RPMI8226 (cell line): ENCODE measurements at regions not wholly inside any gene's neighbourhood (a gene's known extent, or its start where the extent isn't known, plus 50 kb on each side); places are given as distances from the start of the nearest gene placed in this dataset.

Source experiments
- DNase-seq: peaks from one replicate; pipeline ENCODE4 v3.0.0-alpha.2; 2015

DNA sequence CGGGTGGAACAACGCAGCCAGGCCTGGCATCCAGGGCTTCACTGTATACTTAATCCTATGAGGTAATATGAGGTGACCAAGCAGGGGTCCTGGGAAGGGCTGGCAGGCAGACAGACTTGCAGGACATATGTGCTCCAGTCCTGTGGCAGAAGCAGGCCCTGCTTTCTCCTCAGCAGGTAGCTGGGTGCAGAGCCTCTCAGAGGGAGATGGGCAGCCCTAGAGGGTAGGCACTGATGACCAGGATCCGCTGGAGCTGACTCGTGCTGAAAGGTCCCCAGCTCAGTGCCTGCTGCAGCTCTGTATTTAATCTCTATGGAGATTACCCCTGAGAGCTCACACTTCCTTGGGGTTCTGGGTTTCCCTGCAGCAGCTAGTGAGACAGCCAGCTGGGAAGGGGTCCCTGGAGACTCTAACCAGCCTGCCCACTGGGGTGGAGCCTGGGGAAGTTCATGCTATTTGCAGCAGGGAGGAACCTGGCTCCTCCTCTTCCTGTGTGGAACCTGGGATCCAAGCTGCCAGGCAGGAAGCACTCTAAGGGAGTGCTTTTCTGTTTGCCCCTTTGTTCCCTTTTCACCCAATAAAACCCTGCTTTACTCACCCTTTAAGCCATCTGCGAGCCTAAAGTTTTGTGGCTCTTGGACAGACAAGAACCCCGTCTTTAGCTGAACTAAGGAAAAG is 339.2 kb downstream of the DCAF12L2 start:
- DNase-seq = no peak

DNA sequence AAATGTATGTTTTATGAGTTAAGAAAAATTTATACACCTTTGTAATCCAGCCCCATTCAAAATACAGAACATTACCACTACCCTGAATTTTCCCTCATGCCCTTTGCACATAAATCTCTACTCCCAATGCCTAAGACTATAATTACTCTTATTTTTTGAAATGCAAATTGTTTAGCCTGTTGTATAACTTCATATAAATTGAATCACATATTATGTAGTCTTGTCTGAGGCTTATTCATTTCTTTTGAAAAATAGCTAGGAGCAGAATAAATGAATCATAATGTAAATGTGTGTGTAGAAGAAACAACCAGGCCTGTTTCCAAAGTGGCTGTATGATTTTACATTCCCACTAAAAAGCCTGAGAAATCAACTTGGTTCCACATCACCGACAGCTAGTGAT is 319.8 kb downstream of the DCAF12L2 start:
- no peak for DNase-seq

DNA sequence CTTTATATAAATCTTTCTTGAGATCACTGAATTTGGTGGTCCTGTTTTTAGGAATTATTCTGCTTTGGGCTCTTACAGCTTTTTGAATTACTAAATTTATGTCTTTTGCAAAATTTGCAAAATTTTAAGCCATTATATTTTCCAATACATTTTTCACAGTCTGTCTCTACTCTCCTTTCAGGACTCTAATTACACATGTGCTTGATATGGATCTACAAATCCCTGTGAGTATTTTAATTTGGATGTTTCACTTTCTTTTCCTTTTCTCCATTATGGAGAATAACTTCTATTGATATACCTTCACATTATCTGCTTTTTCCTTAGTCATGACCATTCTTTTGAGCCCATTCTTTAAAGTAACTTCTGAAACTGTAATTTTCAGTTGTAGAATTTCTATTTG is 315.4 kb downstream of the DCAF12L2 start:
- DNase-seq = no peak

DNA sequence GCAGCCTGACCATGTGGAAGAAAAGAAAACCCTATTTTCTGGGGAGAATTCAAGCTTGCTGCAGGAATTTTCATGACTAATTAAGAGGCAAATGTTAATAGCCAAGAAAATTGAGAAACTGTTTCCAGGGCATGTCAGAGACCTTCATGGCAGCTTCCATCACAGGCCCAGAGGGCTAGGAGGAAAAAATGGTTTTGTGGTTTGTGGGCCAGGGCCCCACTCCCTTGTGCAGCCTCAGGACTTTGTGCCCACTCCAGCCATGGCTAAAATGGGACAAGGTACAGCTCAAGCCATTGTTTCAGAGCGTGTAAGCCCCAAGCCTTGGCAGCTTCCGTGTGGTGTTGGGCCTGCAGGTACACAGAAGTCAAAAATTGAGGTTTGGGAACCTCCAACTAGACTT is 282.9 kb downstream of the DCAF12L2 start:
- no peak for DNase-seq

DNA sequence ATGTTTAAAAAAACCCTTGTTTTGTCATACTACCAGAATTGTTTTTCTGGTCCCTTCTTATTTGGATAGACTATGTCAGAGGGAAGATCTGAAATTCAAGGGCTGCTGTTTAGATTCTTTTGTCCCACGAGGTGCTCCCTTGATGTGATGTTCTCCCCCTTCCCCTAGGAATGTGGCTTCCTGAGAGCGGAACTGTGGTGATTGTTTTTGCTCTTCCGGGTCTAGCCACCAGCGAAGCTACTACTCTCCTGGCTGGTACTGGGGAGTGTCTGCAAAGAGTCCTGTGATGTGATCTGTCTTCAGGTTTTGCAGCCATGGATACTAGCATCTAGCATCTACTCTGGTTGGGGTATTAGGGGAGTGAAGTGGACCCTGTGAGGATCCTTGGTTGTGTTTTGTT is 271.1 kb downstream of the DCAF12L2 start:
- DNase-seq = no peak

DNA sequence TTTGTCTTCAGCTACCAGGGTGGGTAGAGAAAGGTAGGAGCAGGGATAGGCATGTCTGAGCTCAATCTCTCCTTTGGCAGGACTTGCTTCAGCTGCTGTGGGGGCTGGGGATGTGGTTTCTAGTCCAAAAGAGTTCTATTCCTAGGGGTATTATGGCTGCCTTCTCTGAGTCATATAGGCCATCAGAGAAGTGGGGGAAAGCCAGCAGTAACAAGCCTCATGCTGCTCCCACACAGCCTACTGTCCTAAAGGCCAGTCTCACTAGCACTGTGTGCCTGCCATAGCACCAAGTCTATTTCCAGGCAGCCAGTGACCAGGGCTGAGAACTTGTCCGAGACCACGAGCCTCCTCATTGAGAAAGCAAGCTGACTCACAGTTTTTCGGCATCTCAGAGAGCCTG is 270.6 kb downstream of the DCAF12L2 start:
- no peak for DNase-seq

DNA sequence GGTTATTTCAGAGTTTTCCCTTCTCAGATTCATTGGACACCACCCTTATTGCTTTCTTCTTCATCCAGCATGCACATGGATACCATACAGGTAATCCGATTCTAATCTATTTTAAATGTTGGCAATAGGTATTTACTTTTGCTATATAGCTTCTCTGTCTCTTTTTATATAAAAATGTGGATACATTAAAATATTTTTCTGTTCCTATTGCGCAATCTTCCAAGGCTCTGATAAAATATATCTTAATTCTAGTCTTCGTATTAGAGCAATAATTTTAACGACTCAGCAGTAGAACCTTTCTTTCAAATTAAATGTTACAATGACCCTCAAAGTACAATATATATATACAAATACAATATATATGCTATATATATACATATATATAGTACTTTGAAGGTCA is 239.8 kb downstream of the DCAF12L2 start:
- DNase-seq = no peak

DNA sequence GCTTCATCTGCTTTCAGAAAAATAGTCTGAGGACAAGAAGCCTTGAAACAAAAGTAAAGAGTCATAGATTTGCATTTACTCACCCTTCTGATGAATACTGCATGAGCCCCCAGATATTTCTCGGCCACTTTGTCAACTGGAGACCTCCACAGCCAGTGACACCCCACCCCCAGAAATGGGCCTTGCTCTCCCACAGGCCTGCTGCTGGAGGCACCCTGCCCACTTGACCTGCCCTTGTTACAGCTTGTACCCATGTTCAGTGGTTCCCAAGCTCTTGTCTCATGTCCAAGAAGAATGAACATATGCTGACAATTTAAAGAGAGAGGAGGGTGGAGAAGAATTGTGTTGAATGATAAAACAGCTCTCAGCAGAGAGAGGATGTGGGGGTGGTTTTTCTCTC is 225.1 kb downstream of the DCAF12L2 start:
- no peak for DNase-seq

DNA sequence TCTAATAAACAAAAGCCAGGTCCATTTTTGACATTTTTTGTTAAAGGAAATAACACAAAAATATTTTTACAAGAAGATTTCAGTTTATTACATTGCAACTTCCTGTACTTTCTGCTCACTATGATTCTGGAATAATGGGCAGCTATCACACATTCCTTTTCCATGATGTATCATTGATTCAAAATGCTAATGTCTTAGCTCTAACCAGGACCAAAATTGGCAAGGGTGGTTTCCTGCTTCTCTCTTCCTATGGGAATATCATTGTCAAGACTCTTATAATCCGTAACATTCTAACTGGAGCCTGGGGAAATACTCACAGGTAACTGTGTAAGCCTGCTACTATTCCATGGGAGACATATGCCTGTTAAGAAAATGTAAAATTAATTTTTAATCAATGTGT is 218.6 kb downstream of the DCAF12L2 start:
- DNase-seq = no peak

DNA sequence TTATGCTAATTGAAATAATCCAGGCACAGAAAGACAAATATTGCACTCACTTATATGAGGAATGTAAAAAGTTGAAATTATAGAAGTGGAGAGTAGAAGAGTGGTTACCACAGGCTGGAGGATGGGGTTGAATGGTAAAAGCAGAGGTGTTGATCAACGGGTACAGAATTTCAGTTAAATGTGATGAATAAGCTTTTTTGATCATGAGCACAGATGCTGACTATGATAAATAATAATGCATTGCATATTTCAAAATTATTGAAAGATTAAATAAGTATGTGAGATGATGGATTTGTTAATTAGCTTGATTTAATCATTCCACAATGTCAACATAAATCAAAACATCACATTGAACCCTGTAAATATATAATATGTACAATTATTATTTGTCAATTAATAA is 213.1 kb downstream of the DCAF12L2 start:
- DNase-seq = no peak

DNA sequence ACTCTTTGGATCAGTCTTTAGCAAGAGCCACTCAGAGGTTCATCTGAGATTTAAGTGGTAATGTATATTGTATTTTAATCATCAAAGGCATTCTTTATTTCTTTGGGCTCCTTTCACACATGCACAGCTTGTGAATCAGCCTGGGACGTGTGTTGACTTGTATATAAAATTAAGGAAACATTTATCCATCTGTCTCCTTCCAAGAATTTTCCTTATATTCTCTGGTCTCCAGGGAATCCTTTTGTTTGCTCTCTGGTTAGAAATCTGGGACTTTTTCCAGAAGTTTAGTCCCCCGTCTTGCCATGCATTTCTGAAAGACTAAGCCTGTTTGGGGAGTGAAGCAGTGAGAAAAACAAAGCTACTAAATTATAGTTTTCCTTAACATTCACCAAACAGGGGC is 212.3 kb downstream of the DCAF12L2 start:
- DNase-seq = no peak

DNA sequence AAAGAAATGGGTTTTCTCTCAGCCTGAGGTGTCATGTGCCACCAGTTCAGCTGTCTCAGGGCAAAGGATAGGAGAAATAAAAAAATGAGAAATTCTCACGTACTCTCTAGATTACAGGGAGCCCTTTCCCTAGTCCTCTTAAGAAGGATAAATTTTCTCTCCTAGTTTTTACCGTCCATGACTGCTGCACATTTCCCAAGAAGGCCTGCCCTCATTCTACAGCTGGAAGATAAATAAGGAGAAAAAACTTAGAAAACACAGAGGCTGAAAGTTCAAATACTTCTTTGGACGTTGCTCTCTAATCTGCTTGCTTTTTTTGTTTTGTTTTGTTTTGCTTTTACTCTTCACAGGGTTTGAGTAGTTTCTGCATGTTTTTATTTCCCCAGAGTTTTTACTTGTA is 211.9 kb downstream of the DCAF12L2 start:
- no peak for DNase-seq

DNA sequence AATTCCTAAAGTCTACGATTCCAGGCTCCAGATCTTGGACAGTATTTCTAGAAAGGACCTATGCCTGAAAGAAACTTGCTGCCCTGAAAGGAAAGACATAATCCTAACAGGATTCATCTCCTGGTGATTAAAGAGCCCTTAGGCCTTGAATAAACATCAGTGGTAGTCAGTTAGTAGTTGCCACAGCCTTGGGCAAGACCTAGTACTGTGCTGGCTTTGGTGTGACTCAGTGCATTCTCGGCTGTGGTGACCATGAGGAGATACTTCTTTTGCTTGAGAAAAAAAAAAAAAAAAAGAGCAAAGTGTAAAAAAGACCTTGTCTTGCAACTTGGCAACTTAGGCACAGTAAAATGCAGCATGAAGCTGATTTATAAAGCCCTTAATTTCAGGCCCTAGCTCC is 188.2 kb downstream of the DCAF12L2 start:
- no peak for DNase-seq

DNA sequence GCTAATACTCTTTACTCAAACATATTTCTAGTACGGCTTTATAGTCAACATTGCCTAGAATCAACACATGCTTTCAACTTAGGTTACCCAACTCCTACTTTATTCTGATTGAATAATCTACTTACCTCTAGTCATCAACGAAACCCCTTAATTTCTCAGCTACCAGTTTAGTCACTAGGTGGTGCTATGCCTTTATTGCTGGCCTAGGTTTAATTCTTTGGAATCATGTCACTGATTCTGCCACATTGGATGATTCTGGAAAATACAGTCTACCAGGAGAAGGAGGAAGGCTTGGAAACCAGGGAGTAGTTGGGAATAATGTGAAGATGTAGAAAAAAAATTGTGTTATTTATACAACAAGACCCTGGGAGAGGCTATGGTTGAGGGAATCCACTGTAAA is 167.7 kb downstream of the DCAF12L2 start:
- DNase-seq = peak; percentile 20

DNA sequence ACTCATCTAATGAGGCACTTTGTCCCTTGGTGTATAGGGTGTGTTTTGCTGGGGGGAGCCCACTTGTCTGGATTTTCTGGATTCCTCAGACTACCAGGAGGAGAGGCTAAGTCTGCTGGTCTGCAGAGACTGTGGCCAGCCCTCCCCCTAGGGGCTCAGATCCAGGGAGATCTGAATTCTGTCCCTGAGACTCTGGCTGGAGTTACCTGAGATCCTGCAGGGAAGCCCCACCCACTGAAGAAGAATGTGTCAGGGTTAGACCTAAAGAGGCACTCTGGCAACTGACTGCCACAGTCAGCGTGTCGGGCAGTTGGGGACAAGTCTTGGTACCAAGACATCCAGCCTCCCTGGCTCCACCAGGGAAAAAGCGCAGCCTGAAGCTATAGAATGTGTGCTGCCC is 138.9 kb downstream of the DCAF12L2 start:
- DNase-seq = no peak

DNA sequence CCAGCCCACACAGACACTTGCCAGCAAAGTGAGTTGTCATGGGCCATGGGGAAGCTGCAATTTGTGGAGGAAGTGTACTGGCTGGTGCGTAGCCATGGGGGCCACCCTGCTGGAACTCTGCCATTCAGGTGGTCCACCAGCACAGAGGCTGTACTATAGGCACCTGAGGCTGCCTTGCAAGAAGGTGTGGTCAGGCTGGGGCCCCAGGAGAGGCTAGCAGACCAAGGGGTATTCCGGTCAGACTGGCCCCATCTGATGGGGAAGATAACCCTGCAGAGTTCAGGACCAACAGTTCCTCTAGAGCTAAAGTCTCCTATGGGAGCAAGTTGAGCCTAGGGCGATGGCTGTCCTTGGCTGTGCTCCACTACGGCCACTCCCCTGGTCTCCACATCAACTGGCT is 136.1 kb downstream of the DCAF12L2 start:
- no peak for DNase-seq

DNA sequence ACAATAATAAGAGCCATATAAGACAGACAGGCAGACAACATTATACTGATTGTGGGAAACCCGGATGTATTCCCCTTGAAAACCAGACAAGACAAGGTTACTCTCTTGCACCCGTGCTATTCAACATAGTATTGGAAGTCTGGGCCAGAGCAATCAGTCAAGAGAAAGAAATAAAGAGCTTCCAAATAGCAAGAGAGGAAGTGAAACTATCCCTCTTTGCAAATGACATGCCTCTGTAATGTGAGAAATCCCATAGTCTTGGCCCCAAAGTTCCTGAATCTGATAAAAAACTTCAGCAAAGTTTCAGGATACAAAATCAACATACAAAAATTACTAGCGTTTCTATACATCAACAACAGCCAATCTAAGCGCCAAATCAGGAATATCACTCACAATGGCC is 102.1 kb downstream of the DCAF12L2 start:
- no peak for DNase-seq

DNA sequence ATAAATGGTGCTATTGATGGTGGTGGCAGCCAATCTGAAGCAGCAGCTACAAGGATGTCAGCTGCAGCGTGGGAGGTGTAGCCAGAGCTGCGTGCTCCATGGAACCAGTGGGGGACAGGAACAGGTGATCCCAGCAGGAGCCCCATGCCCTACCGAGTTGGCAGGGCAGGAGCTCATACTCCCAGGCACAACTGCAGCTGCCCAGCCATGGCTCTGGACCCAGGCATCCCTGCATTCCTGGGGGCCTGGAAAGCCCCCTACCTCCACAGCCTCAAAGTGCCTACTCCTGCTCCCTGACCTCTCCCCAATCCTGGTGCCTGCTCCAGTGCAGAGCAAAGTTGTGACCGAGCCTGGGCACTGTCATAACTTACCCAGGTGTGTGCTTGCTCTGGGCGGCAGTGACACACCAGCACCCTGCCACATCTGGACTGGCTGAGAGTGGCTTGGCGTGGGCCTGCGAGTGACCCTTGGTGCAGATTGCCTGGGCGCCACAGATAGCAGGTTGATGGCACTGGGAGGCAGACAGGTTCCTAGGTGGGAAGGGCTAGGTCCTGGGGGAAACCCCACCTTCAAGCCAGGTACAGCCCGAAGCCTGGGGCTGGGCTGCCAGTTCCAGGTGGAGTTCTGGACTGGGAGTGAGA is 101.1 kb downstream of the DCAF12L2 start:
- no peak for DNase-seq

DNA sequence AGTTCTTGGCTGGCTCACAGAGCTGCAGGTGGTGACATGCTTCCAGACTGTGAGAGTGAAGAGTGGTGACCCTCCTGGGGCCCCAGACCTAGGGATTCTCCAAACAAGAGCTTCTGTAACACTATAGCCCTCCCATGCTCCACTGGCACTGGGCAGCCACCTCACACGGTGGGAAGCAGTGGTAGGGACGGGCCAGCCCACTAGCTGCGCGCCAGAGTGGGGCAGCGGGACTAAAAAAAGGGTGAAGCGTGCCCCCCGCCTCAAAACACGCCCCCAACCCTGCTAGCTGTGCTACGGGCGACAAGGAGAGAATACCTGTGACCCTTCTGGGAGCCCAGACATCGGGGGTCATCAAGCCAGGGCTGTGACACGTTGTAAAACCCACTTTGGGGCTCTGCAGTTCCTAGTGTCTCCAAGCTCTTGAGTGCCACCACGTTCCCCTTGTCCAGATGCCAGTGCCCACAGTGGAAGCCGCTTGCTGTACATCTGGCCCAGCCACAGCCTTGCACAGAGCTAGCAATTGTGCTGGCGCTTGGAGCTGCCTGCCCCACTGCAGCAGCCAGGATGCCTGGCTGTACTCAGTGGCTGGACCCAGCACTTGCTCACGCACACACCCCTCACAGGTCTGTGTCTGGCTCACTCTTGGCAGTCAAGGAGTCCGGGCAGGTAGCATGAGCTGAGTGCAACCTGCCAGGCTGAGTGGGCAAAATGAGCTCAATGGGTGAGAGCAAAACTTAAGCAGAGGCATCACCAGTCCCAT is 100.0 kb downstream of the DCAF12L2 start:
- DNase-seq = no peak
